Esophagus squamous epithelium (tissue), 5 donors: ENCODE measurements at regions not wholly inside any gene's neighbourhood (a gene's known extent, or its start where the extent isn't known, plus 50 kb on each side); places are given as distances from the start of the nearest gene placed in this dataset.

Experiments used
- DNase-seq: peaks from one replicate; lab custom pipeline; 2025; lab: John Stamatoyannopoulos, UW
- H3K27ac ChIP-seq, 4 donors: fragments of 200-600 bp; sonication (generic); one replicate each; pipeline ENCODE4 v1.5.1; 2016 to 2019; ENCODE audit warnings: mild to moderate bottlenecking in 1 of 4
- H3K27me3 ChIP-seq, 4 donors: fragments of 200-600 bp; sonication (generic); 1 replicate in 3 of 4; 2 replicates in 1 of 4; pipeline versions ENCODE4 v1.5.1 to v1.6.0; 2017 to 2021; ENCODE audit warnings: antibody characterized with exemption in 1 of 4
- H3K36me3 ChIP-seq, 3 donors: fragments of 200-600 bp; sonication (generic); one replicate each; pipeline ENCODE4 v1.5.1; 2016 to 2019
- H3K4me1 ChIP-seq, 3 donors: fragments of 200-600 bp; sonication (generic); one replicate each; pipeline ENCODE4 v1.5.1; 2017 to 2019
- H3K4me3 ChIP-seq, 4 donors: fragments of 200-600 bp; sonication (generic); 1 replicate in 3 of 4; 2 replicates in 1 of 4; pipeline ENCODE4 v1.5.1; 2016 to 2019; ENCODE audit warnings: mild to moderate bottlenecking in 2 of 4, moderate library complexity in 1 of 4
- H3K9me3 ChIP-seq, 3 donors: fragments of 200-600 bp; sonication (generic); one replicate each; pipeline ENCODE4 v1.5.1; 2016 to 2019
- POLR2A ChIP-seq, 4 donors: fragments of 450-650 bp; IDR thresholded peaks; one replicate each; pipeline ENCODE4 v1.6.1; 2017; ENCODE audit warnings: antibody characterized with exemption in 4 of 4, mild to moderate bottlenecking in 4 of 4, moderate library complexity in 3 of 4
- WGBS, 2 donors: methylation state at CpG; one replicate each; pipeline ENCODE4 v1.1.5; 2018; 5-methylcytosine and 5-hydroxymethylcytosine counted together
- intact Hi-C: fragments of 100-400 bp; cut with DNase I; formaldehyde crosslinking; loops from one replicate; pipeline ENCODE4 v1.15.0; 2022
- TF ChIP-seq, protein P1 (sequence below), 6 experiments: fragments of 450-650 bp in 4 of 6; fragments of 200-600 bp in 2 of 6; sonication (generic) in 2 of 6; IDR thresholded peaks; one replicate each; pipeline ENCODE4 v1.5.1; 2016 to 2019; ENCODE audit warnings: antibody characterized with exemption in 6 of 6, mild to moderate bottlenecking in 4 of 6, moderate library complexity in 4 of 6
- donor health status: DM: yes; HTN: yes; CAD: no.

DNA sequence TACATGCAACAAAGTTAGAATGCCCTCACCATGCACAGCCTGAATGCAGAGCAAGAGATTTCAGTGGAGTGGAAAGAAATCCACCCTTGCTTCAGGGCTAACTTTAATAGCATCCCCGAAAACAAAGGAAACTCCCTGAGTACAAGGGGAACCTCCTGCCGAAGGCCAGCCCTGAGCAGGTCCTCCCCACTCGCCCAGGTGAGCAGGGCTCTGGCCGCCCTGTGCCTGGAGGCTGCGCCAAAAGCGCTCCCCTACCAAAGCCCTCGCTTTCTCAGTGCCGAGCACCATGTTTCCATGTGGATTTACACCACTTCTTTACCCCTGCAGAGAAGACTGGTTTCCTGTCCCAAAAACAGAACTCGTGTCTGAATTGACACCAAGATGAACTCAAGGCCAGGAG, 61.9 kb upstream of the RPS6KA2 start:
- 40 to 77% methylated on average over 1 to 8 of the region's 9 CpGs for WGBS, 2 donors
- no peak for DNase-seq
- no peak for TF ChIP-seq POLR2A (IDR thresholded peaks at IDR 0.05)
- Histone ChIP-seq H3K27me3 (peaks cover 0 to 32% (median 0%) of the 10 kb centered on the region in 4 donors), H3K9me3 (no peaks in the 10 kb centered on the region), H3K4me3 (no peak overlapping the region), H3K4me1 (peaks cover 0 to 9% (median 0%) of the 10 kb centered on the region in 3 donors), H3K27ac (no peak overlapping the region), H3K36me3 (no peaks in the 10 kb centered on the region)
- intact Hi-C loops = no loop called here

DNA sequence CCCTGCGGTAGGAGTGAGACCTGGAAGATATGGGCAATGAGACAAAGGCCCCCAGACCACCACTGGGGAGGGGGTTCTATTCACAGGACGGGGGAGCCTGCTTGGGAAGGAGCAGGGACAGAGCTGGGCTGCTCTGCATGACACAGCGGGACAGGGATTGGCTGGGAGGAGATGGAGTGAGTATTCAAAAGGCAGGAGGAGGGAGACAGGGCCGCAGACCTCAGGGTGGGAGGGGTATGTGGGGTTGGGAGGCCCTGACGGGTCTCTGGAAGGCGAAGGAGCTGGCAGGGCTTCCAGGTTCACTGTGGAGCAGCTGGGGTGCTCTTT, 60.8 kb upstream of the RPS6KA2 start:
- H3K4me1 ChIP-seq = peaks cover 0 to 9% (median 0%) of the 10 kb centered on the region in 3 donors
- TF ChIP-seq, protein P1, sequence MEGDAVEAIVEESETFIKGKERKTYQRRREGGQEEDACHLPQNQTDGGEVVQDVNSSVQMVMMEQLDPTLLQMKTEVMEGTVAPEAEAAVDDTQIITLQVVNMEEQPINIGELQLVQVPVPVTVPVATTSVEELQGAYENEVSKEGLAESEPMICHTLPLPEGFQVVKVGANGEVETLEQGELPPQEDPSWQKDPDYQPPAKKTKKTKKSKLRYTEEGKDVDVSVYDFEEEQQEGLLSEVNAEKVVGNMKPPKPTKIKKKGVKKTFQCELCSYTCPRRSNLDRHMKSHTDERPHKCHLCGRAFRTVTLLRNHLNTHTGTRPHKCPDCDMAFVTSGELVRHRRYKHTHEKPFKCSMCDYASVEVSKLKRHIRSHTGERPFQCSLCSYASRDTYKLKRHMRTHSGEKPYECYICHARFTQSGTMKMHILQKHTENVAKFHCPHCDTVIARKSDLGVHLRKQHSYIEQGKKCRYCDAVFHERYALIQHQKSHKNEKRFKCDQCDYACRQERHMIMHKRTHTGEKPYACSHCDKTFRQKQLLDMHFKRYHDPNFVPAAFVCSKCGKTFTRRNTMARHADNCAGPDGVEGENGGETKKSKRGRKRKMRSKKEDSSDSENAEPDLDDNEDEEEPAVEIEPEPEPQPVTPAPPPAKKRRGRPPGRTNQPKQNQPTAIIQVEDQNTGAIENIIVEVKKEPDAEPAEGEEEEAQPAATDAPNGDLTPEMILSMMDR (IDR thresholded peaks at IDR 0.05) = no peak
- TF ChIP-seq POLR2A (IDR thresholded peaks at IDR 0.05) = no peak
- no peak overlapping the region for H3K27ac ChIP-seq
- no peak overlapping the region for H3K4me3 ChIP-seq
- H3K36me3 ChIP-seq = no peaks in the 10 kb centered on the region
- no peak for DNase-seq
- 43 to 65% methylated on average over 4 to 6 of the region's 6 CpGs for WGBS, 2 donors
- intact Hi-C loops = no loop called here
- peaks cover 0 to 32% (median 0%) of the 10 kb centered on the region in 4 donors for H3K27me3 ChIP-seq
- H3K9me3 ChIP-seq = no peaks in the 10 kb centered on the region

- Histone ChIP-seq H3K9me3 (no peaks in the 10 kb centered on the region), H3K4me3 (no peak overlapping the region), H3K27me3 (peaks cover 0 to 32% (median 0%) of the 10 kb centered on the region in 4 donors), H3K27ac (no peak overlapping the region), H3K4me1 (peaks cover 0 to 9% (median 0%) of the 10 kb centered on the region in 3 donors), H3K36me3 (no peaks in the 10 kb centered on the region)
- 80 to 85% methylated on average over 14 to 19 of the region's 21 CpGs for WGBS, 2 donors
- DNase-seq = no peak
- intact Hi-C loops = no loop called here
- TF ChIP-seq, protein P1 (IDR thresholded peaks at IDR 0.05) = no peak
- no peak for TF ChIP-seq POLR2A (IDR thresholded peaks at IDR 0.05)
These were observed 60.2 kb upstream of the RPS6KA2 start for GRCh38 chr6:166687070-166687878.

DNA sequence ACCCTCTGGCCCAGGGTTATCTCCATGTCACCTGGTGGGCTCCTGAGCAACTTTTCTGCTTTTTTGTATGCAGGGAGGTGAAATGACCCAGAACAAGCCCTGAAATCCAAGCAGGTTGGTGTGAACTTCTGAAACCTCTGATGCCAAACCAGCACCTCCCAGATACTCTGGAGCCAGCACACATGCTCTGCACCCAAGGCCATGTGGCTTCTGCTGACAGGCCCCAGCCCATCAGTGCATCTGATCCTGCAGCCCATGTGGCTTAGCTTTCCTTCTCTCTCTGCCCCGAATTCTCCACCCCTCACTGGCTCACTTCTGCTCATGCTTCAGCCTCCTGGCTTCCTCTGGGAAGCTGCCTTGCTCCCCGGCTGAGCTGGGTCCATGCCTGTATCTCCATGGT, 59.3 kb upstream of the RPS6KA2 start:
- DNase-seq = no peak
- TF ChIP-seq, protein P1 (IDR thresholded peaks at IDR 0.05) = no peak
- TF ChIP-seq POLR2A (IDR thresholded peaks at IDR 0.05) = no peak
- Histone ChIP-seq H3K9me3 (no peaks in the 10 kb centered on the region), H3K4me1 (peaks cover 0 to 5% (median 0%) of the 10 kb centered on the region in 3 donors), H3K27me3 (peaks cover 0 to 32% (median 0%) of the 10 kb centered on the region in 4 donors), H3K4me3 (no peak overlapping the region), H3K36me3 (no peaks in the 10 kb centered on the region), H3K27ac (no peak overlapping the region)
- 75 to 76% methylated on average over 1 to 2 of the region's 2 CpGs for WGBS, 2 donors
- intact Hi-C loops = no loop called here

GRCh38 chr6:166684866-166685265, 57.8 kb upstream of the RPS6KA2 start:
- no peaks in the 10 kb centered on the region for H3K36me3 ChIP-seq
- WGBS, 2 donors = 76 to 90% methylated on average over 6 to 8 of the region's 8 CpGs
- no peak for TF ChIP-seq POLR2A (IDR thresholded peaks at IDR 0.05)
- TF ChIP-seq, protein P1 (IDR thresholded peaks at IDR 0.05) = no peak
- H3K4me1 ChIP-seq = no peaks in the 10 kb centered on the region
- no peak overlapping the region for H3K4me3 ChIP-seq
- H3K27ac ChIP-seq = no peak overlapping the region
- H3K27me3 ChIP-seq = peaks cover 0 to 25% (median 0%) of the 10 kb centered on the region in 4 donors
- no peaks in the 10 kb centered on the region for H3K9me3 ChIP-seq
- intact Hi-C loops = no loop called here
- no peak for DNase-seq
